ENCODE measurements at regions not wholly inside any gene's neighbourhood (a gene's known extent, or its start where the extent isn't known, plus 50 kb on each side); places are given as distances from the start of the nearest gene placed in this dataset.

DNA sequence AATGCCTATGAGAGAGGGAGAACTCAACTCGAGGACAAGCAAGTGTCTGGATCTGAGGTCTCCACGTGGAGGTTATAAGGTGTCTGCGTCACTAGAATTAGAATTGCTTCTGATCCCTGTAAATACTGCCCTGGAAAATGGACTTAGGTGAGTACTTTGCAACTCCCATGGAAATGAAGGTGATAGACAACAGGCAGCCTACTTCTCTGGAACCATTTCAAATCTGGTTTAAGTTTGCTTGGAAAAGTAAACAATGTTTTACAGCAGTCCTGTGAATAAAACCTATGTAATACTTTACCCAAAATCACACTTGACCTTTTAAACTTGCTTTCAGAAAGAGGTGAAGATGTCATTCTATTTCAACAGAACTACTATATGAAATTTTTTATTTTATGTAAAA is 70.1 kb upstream of the TENT5A start:
- no peak overlapping the region for H3T11ph ChIP-seq (ENCODE audit: low read length)
- H4K20me1 ChIP-seq (ENCODE audit: control insufficient read depth, insufficient read depth, insufficient read length): no peaks in the 10 kb centered on the region
- no peak overlapping the region for H3K18ac ChIP-seq (ENCODE audit: insufficient read length, low read depth, low read length)
- no peak overlapping the region for H2BK20ac ChIP-seq (ENCODE audit: low read depth, low read length, poor library complexity, severe bottlenecking)
- no peak overlapping the region for H2BK15ac ChIP-seq (ENCODE audit: low read depth, low read length)
- H3K23ac ChIP-seq (ENCODE audit: insufficient read length, low read depth, low read length): no peak overlapping the region
- no peaks in the 10 kb centered on the region for H3K27me3 ChIP-seq (ENCODE audit: insufficient read depth, low read length)
- H3K9ac ChIP-seq (ENCODE audit: extremely low read depth, insufficient read length, low read length): no peak overlapping the region
- no peak overlapping the region for H3K27ac ChIP-seq (ENCODE audit: insufficient read length, low read depth, low read length)
- H2BK120ac ChIP-seq (ENCODE audit: low read depth, low read length, poor library complexity, severe bottlenecking): no peak overlapping the region
- H3K9me3 ChIP-seq (ENCODE audit: control insufficient read depth, low read depth, low read length): no peaks in the 10 kb centered on the region
- no peak for DNase-seq
- no peak overlapping the region for H2AK5ac ChIP-seq (ENCODE audit: insufficient read length, low read length)
- no peak overlapping the region for H3K14ac ChIP-seq (ENCODE audit: insufficient read depth, low read length)
- no peak overlapping the region for H2BK12ac ChIP-seq (ENCODE audit: insufficient read length, low read depth, low read length)
- no peak overlapping the region for H2BK5ac ChIP-seq (ENCODE audit: insufficient read length, low read length)
- H4K91ac ChIP-seq (ENCODE audit: insufficient read length, low read depth, low read length): no peak overlapping the region
- H3K23me2 ChIP-seq (ENCODE audit: insufficient read length, low read depth, low read length, poor library complexity, severe bottlenecking): no peaks in the 10 kb centered on the region
- H3K27me3 Mint-ChIP-seq (ENCODE audit: low read depth): no peaks in the 10 kb centered on the region
- no peak overlapping the region for H3K4me2 ChIP-seq (ENCODE audit: insufficient read depth, insufficient read length, low read length)
- no peaks in the 10 kb centered on the region for H3K36me3 Mint-ChIP-seq (ENCODE audit: insufficient read depth in 1 of 3, low read depth in 3 of 3)
- no CpG with 5 or more reads among the region's 3 CpGs for whole genome bisulfite sequencing (ENCODE audit: extremely low coverage, insufficient read length, low lambda C conversion rate)
- H3K27ac Mint-ChIP-seq: no peak overlapping the region
- no peak overlapping the region for H3K4me3 Mint-ChIP-seq
- no peaks in the 10 kb centered on the region for H3K79me2 ChIP-seq (ENCODE audit: insufficient read depth, low read length)
- no peak overlapping the region for H4K5ac ChIP-seq (ENCODE audit: insufficient read length, low read depth, low read length)
- H3K4ac ChIP-seq (ENCODE audit: low read depth, low read length): no peak overlapping the region
- H3K4me1 ChIP-seq (ENCODE audit: insufficient read depth, low read length): no peaks in the 10 kb centered on the region
- H3K4me1 Mint-ChIP-seq: no peaks in the 10 kb centered on the region
- no peak overlapping the region for H2AFZ ChIP-seq (ENCODE audit: low read length)
- no peak overlapping the region for H3K56ac ChIP-seq (ENCODE audit: insufficient read length, low read depth, low read length)
- H3K9me3 Mint-ChIP-seq: no peaks in the 10 kb centered on the region; a peak in 1 of 5 replicates
- no peak overlapping the region for H4K8ac ChIP-seq (replicated peaks; ENCODE audit: insufficient read length, low read depth, low read length)
- no peaks in the 10 kb centered on the region for H3K79me1 ChIP-seq (ENCODE audit: insufficient read depth, low read depth, low read length, poor library complexity, severe bottlenecking)
- TF ChIP-seq CTCF (conservative IDR thresholded peaks at IDR 0.05): no peak

Measured in H9 (cell line).